ENCODE measurements at regions not wholly inside any gene's neighbourhood (a gene's known extent, or its start where the extent isn't known, plus 50 kb on each side); places are given as distances from the start of the nearest gene placed in this dataset.

DNA sequence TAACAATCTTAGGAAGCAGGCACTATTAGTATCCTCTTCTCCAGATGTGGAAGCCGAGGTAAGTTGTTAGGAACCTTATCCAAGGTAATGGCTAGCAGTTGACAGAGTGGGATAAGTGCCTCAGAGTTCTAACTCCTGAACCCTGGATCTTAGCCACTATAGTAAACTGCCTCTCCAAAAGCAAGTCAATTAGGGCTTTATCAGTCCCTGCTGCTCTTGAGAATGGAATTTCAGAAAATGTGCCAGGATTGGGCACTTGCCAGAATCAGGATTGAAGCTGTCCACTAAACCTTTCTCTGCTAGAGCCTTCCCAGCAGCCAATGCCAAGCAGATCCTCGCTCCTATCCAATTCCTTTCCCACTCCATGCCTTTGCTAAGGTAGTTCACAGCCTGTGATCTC, 777.5 kb upstream of the POM121L12 start:
- TF ChIP-seq, protein P1, sequence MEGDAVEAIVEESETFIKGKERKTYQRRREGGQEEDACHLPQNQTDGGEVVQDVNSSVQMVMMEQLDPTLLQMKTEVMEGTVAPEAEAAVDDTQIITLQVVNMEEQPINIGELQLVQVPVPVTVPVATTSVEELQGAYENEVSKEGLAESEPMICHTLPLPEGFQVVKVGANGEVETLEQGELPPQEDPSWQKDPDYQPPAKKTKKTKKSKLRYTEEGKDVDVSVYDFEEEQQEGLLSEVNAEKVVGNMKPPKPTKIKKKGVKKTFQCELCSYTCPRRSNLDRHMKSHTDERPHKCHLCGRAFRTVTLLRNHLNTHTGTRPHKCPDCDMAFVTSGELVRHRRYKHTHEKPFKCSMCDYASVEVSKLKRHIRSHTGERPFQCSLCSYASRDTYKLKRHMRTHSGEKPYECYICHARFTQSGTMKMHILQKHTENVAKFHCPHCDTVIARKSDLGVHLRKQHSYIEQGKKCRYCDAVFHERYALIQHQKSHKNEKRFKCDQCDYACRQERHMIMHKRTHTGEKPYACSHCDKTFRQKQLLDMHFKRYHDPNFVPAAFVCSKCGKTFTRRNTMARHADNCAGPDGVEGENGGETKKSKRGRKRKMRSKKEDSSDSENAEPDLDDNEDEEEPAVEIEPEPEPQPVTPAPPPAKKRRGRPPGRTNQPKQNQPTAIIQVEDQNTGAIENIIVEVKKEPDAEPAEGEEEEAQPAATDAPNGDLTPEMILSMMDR (IDR thresholded peaks at IDR 0.05), result no peak
- no peak for TF ChIP-seq POLR2A (IDR thresholded peaks at IDR 0.05)
